Esophagus muscularis mucosa (tissue), 4 donors: ENCODE measurements at regions not wholly inside any gene's neighbourhood (a gene's known extent, or its start where the extent isn't known, plus 50 kb on each side); places are given as distances from the start of the nearest gene placed in this dataset.
"Not testable (repeated sequence)": the region's sequence is repeated elsewhere in the genome, so short reads cannot be mapped to it uniquely, and the experiment has no call there.

Source experiments
- DNase-seq: peaks from one replicate; pipeline ENCODE4 v3.0.0-alpha.2; 2017; ENCODE audit errors: extremely low spot score
- H3K27ac ChIP-seq, 4 donors: fragments of 200-600 bp; sonication (generic); replicated peaks in 1 of 4; 1 replicate in 3 of 4; 2 replicates in 1 of 4; pipeline ENCODE4 v1.5.1; 2016 to 2019; ENCODE audit warnings: mild to moderate bottlenecking in 1 of 4
- H3K27me3 ChIP-seq, 4 donors: fragments of 200-600 bp; sonication (generic); one replicate each; pipeline versions ENCODE4 v1.5.1 to v1.6.0; 2016 to 2019
- H3K36me3 ChIP-seq, 4 donors: fragments of 200-600 bp; sonication (generic); one replicate each; pipeline ENCODE4 v1.5.1; 2016 to 2019
- H3K4me1 ChIP-seq, 4 donors: fragments of 200-600 bp; sonication (generic); one replicate each; pipeline ENCODE4 v1.5.1; 2016 to 2019
- H3K4me3 ChIP-seq, 4 donors: fragments of 200-600 bp; sonication (generic); 1 replicate in 2 of 4; 2 replicates in 2 of 4; pipeline ENCODE4 v1.5.1; 2016 to 2019; ENCODE audit warnings: mild to moderate bottlenecking in 4 of 4, moderate library complexity in 1 of 4
- H3K9me3 ChIP-seq, 4 donors: fragments of 200-600 bp; sonication (generic); 1 replicate in 3 of 4; 2 replicates in 1 of 4; pipeline ENCODE4 v1.5.1; 2016 to 2019
- CTCF ChIP-seq, 3 experiments: fragments of 200-600 bp in 2 of 3; fragments of 450-650 bp in 1 of 3; sonication (generic) in 2 of 3; IDR thresholded peaks; one replicate each; pipeline ENCODE4 v1.5.1; 2017 to 2019; ENCODE audit warnings: antibody characterized with exemption in 3 of 3, mild to moderate bottlenecking in 2 of 3, moderate library complexity in 1 of 3
- EP300 ChIP-seq: sonication (generic); formaldehyde crosslinking; IDR thresholded peaks from one replicate; pipeline ENCODE4 v1.6.1; 2017; ENCODE audit warnings: antibody characterized with exemption
- POLR2A ChIP-seq: fragments of 450-650 bp; IDR thresholded peaks from one replicate; pipeline ENCODE4 v1.6.1; 2017; ENCODE audit warnings: antibody characterized with exemption, moderate library complexity, mild to moderate bottlenecking, low read depth
- POLR2AphosphoS5 ChIP-seq, 2 donors: sonication (generic); formaldehyde crosslinking; IDR thresholded peaks; one replicate each; pipeline ENCODE4 v1.6.1; 2017; ENCODE audit warnings: antibody characterized with exemption in 2 of 2
- WGBS: methylation state at CpG from one replicate; pipeline ENCODE4 v1.1.5; 2018; 5-methylcytosine and 5-hydroxymethylcytosine counted together
- intact Hi-C: fragments of 100-400 bp; cut with DNase I; formaldehyde crosslinking; loops from one replicate; pipeline ENCODE4 v1.15.1; 2023

GRCh38 chr7:9349625-9350024 lies 916.2 kb downstream of the NXPH1 start:
- no peaks in the 10 kb centered on the region for H3K27me3 ChIP-seq
- H3K36me3 ChIP-seq: no peaks in the 10 kb centered on the region
- no peak for DNase-seq
- intact Hi-C loops: no loop called here
- H3K4me3 ChIP-seq: no peak overlapping the region
- no peak for TF ChIP-seq EP300
- TF ChIP-seq CTCF (IDR thresholded peaks at IDR 0.05): no peak
- no peak for TF ChIP-seq POLR2A
- TF ChIP-seq POLR2AphosphoS5 (IDR thresholded peaks at IDR 0.05): no peak
- H3K9me3 ChIP-seq: no peaks in the 10 kb centered on the region
- H3K27ac ChIP-seq: no peak overlapping the region
- no peaks in the 10 kb centered on the region for H3K4me1 ChIP-seq
- 77% methylated on average over 3 of the region's 3 CpGs for WGBS

- H3K27ac ChIP-seq: no peak overlapping the region
- WGBS: 26% methylated on average over 4 of the region's 4 CpGs
- H3K9me3 ChIP-seq: peaks cover 0 to 26% (median 16%) of the 10 kb centered on the region in 4 donors
- intact Hi-C loops: no loop called here
- H3K36me3 ChIP-seq: no peaks in the 10 kb centered on the region
- TF ChIP-seq POLR2A (no peak), POLR2AphosphoS5 (IDR thresholded peaks at IDR 0.05) (no peak), EP300 (no peak), CTCF (IDR thresholded peaks at IDR 0.05) (no peak)
- H3K27me3 ChIP-seq: no peaks in the 10 kb centered on the region
- no peak overlapping the region for H3K4me3 ChIP-seq
- no peak for DNase-seq
- peaks cover 0 to 11% (median 5%) of the 10 kb centered on the region in 4 donors for H3K4me1 ChIP-seq
These were observed 957.8 kb downstream of the NXPH1 start for GRCh38 chr7:9391221-9391620.

- Histone ChIP-seq H3K27me3 (no peaks in the 10 kb centered on the region), H3K36me3 (no peaks in the 10 kb centered on the region), H3K4me1 (peaks cover 0 to 11% (median 5%) of the 10 kb centered on the region in 4 donors), H3K27ac (no peak overlapping the region), H3K4me3 (no peak overlapping the region), H3K9me3 (peaks cover 0 to 19% (median 10%) of the 10 kb centered on the region in 4 donors)
- intact Hi-C loops: no loop called here
- no peak for TF ChIP-seq EP300
- TF ChIP-seq POLR2A: no peak
- no peak for TF ChIP-seq POLR2AphosphoS5 (IDR thresholded peaks at IDR 0.05)
- no peak for TF ChIP-seq CTCF (IDR thresholded peaks at IDR 0.05)
- no peak for DNase-seq
- WGBS: 88% methylated on average over 4 of the region's 4 CpGs
These were observed 958.6 kb downstream of the NXPH1 start for GRCh38 chr7:9391984-9392383.

- H3K36me3 ChIP-seq, H3K9me3 ChIP-seq, H3K27ac ChIP-seq, intact Hi-C loops, DNase-seq, H3K27me3 ChIP-seq, H3K4me1 ChIP-seq, H3K4me3 ChIP-seq: not testable (repeated sequence)
- 97% methylated on average over 28 of the region's 28 CpGs for WGBS
These were observed 971.0 kb downstream of the NXPH1 start for GRCh38 chr7:9404386-9404785.

GRCh38 chr7:9407816-9408215 lies 974.4 kb downstream of the NXPH1 start:
- Histone ChIP-seq H3K27me3 (no peaks in the 10 kb centered on the region), H3K36me3 (no peaks in the 10 kb centered on the region), H3K27ac (no peak overlapping the region), H3K9me3 (no peaks in the 10 kb centered on the region), H3K4me3 (no peak overlapping the region), H3K4me1 (no peaks in the 10 kb centered on the region)
- intact Hi-C loops: no loop called here
- TF ChIP-seq POLR2AphosphoS5 (IDR thresholded peaks at IDR 0.05) (no peak), POLR2A (no peak), CTCF (IDR thresholded peaks at IDR 0.05) (no peak), EP300 (no peak)
- WGBS: 53% methylated on average over 4 of the region's 4 CpGs
- DNase-seq: no peak
